Activated T-cell treated with anti-CD3 and anti-CD28 coated beads, Interleukin-2, amount 50 U/mL, for 72 hours (primary cell): ENCODE measurements at regions not wholly inside any gene's neighbourhood (a gene's known extent, or its start where the extent isn't known, plus 50 kb on each side); places are given as distances from the start of the nearest gene placed in this dataset.
A peak's percentile ranks its signal among the peaks of the same experiment; 100 is the strongest.

Source experiments
- ATAC-seq, 2 donors: fragments of 150-1000 bp; cut with Tn5 transposase; replicated peaks in 1 of 2; 2 replicates each; pipeline ENCODE4 v1.10.0; 2021; ENCODE audit warnings: moderate library complexity in 2 of 2, mild to moderate bottlenecking in 1 of 2
- DNase-seq, 2 donors: peaks; one replicate each; pipeline ENCODE4 v3.0.0; 2021 to 2022; ENCODE audit warnings: mixed read lengths in 1 of 2
- H3K27ac Mint-ChIP-seq: one replicate; pipeline ENCODE4 v1.8.0; 2022; ENCODE audit warnings: mild to moderate bottlenecking, moderate library complexity, mixed read lengths
- H3K27me3 Mint-ChIP-seq: one replicate; pipeline ENCODE4 v1.8.0; 2022; ENCODE audit warnings: low read depth, mixed read lengths
- H3K36me3 Mint-ChIP-seq, 2 donors: one replicate each; pipeline ENCODE4 v1.8.0; 2022; ENCODE audit warnings: mixed read lengths in 2 of 2, mild to moderate bottlenecking in 1 of 2; ENCODE audit not compliant: insufficient read depth in 2 of 2
- H3K4me1 Mint-ChIP-seq: one replicate; pipeline ENCODE4 v1.8.0; 2022; ENCODE audit warnings: low read depth, mixed read lengths
- H3K4me3 Mint-ChIP-seq, 2 donors: one replicate each; pipeline ENCODE4 v1.8.0; 2022; ENCODE audit warnings: mild to moderate bottlenecking in 2 of 2, mixed read lengths in 2 of 2, moderate library complexity in 2 of 2
- H3K9me3 Mint-ChIP-seq, 2 donors: one replicate each; pipeline ENCODE4 v1.8.0; 2022; ENCODE audit warnings: mixed read lengths in 2 of 2

DNA sequence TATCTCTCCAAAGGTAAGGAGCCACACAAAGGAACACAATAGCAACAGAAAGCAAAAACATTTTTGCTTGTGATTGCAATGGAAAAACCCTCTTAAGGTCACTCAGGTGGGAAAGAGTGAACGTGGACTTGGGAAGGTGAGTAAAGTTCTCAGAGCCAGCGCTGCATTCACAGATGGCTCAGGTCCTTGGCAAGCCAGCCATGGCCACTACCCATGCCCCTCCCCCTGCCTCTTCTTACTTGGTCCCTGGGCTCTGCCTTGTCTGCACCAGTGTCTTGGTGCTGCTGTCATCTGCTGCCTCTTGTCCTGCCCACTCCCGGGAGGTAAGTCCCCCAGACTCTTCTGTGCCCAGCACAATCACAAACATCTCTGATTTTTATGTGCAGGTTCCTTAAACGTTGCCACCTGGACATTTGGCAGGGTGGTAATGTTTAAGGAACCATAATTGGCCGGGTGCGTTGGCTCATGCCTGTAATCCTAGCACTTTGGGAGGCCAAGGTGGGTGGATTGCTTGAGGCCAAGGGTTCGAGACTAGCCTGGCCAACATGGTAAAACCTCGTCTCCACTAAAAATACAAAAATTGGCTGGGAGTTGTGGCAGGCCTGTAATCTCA is 74.6 kb downstream of the FEM1C start:
- H3K4me3 Mint-ChIP-seq = no peak overlapping the region
- no peaks in the 10 kb centered on the region for H3K9me3 Mint-ChIP-seq
- ATAC-seq (no peak), DNase-seq (no peak)
- H3K36me3 Mint-ChIP-seq = no peaks in the 10 kb centered on the region
- H3K27ac Mint-ChIP-seq = no peak overlapping the region
- no peaks in the 10 kb centered on the region for H3K4me1 Mint-ChIP-seq
- H3K27me3 Mint-ChIP-seq = peaks cover 57% of the 10 kb centered on the region

GRCh38 chr5:115467628-115468027 is 76.9 kb downstream of the FEM1C start:
- no peak for ATAC-seq
- peaks cover 5% of the 10 kb centered on the region for H3K4me1 Mint-ChIP-seq
- no peaks in the 10 kb centered on the region for H3K9me3 Mint-ChIP-seq
- H3K27me3 Mint-ChIP-seq = peaks cover 59% of the 10 kb centered on the region
- DNase-seq = no peak
- no peak overlapping the region for H3K4me3 Mint-ChIP-seq
- H3K27ac Mint-ChIP-seq = no peak overlapping the region
- H3K36me3 Mint-ChIP-seq = no peaks in the 10 kb centered on the region

GRCh38 chr5:115465431-115465830 is 79.1 kb downstream of the FEM1C start:
- Mint-ChIP-seq H3K27me3 (peaks cover 64% of the 10 kb centered on the region), H3K4me3 (no peak overlapping the region), H3K4me1 (peaks cover 5% of the 10 kb centered on the region), H3K9me3 (no peaks in the 10 kb centered on the region), H3K36me3 (no peaks in the 10 kb centered on the region), H3K27ac (no peak overlapping the region)
- ATAC-seq (no peak), DNase-seq (no peak)

- H3K27me3 Mint-ChIP-seq = peaks cover 53% of the 10 kb centered on the region
Observed at GRCh38 chr5:115463983-115464382, 80.6 kb downstream of the FEM1C start.

GRCh38 chr5:115461506-115462290 is 82.9 kb downstream of the FEM1C start:
- Mint-ChIP-seq H3K27me3 (peaks cover 40% of the 10 kb centered on the region), H3K27ac (peak overlapping the region; percentile 64), H3K4me3 (peak overlapping the region in 1 of 2 donors; percentile 45), H3K36me3 (no peaks in the 10 kb centered on the region), H3K4me1 (peaks cover 5% of the 10 kb centered on the region), H3K9me3 (no peaks in the 10 kb centered on the region)
- ATAC-seq (peak; percentile 92 to 93), DNase-seq (peak; percentile 53 to 58)

More at GRCh38 chr5:115463983-115464382, 80.6 kb downstream of the FEM1C start:
- ATAC-seq (no peak), DNase-seq (no peak)
- H3K27ac Mint-ChIP-seq = no peak overlapping the region
- no peak overlapping the region for H3K4me3 Mint-ChIP-seq
- H3K9me3 Mint-ChIP-seq = no peaks in the 10 kb centered on the region
- no peaks in the 10 kb centered on the region for H3K36me3 Mint-ChIP-seq
- peaks cover 5% of the 10 kb centered on the region for H3K4me1 Mint-ChIP-seq

DNA sequence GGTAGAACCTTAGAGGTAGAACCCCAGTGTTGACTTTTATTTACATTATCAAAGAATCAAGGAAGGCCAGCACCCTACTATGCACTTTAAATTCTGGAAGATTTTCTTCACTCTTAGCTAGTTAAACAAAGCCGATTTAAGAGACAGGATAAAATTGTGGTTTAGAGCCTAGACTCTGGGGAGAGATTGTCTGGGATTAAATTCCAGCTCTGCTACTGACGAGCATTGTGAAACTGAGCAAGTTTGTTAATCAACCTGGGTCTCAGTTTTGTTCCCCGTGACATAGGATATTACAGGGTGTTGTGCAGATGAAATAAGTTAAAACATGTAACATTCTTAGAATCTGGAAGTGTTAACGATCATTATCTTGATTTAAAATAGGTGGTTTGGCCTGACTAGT is 83.5 kb downstream of the FEM1C start:
- peak in 1 of 2 donors; percentile 5 for ATAC-seq
- no peaks in the 10 kb centered on the region for H3K9me3 Mint-ChIP-seq
- peaks cover 39% of the 10 kb centered on the region for H3K27me3 Mint-ChIP-seq
- DNase-seq = no peak
- H3K36me3 Mint-ChIP-seq = no peaks in the 10 kb centered on the region
- H3K4me3 Mint-ChIP-seq = peak overlapping the region in 1 of 2 donors; percentile 45
- H3K27ac Mint-ChIP-seq = peak overlapping the region; percentile 64
- peaks cover 5% of the 10 kb centered on the region for H3K4me1 Mint-ChIP-seq

DNA sequence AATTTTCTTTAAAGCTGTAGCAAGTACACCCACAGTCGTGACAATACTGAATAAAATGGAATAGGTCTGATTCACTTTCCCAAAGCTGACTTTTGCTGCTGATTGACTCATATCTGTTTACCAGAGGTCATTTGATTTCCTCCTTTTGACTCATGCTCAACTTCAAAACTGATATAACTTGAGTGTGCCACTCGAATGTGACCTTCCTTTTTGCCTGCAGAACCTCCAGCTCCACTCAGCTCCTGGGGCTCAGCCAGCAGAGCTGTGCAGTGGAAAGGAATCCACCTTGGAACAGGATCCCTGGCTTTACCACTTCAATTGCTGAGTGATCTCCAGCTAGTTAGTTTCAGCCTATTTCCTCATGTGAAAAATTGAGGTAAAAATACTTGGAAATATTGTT is 84.1 kb downstream of the FEM1C start:
- Mint-ChIP-seq H3K27ac (no peak overlapping the region), H3K4me3 (no peak overlapping the region), H3K36me3 (no peaks in the 10 kb centered on the region), H3K4me1 (peaks cover 5% of the 10 kb centered on the region), H3K27me3 (peaks cover 36% of the 10 kb centered on the region), H3K9me3 (no peaks in the 10 kb centered on the region)
- ATAC-seq (peak; percentile 72 to 75), DNase-seq (peak; percentile 33 to 50)

DNA sequence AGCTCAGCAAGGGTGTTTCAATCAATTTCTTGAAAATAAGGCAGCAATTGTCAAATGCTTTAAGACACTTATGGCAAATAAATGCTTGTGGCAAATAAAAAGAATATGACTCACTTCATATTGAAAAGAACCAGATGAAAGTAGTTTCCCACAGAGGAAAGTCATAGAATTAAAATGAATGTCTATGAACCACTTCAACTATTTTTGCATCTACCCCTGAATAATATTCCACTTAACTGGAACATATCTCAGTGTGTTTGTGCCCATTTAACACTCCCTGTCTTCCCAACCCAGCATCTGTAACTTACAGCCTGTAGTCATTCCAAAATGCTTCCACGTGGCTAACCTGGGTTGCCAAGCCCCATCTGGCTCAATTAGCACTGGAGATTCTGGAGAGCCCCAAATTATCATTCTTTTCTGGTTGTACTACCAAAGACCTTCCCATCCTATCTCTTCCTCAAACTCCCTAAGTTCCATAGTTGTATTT is 84.7 kb downstream of the FEM1C start:
- no peak for ATAC-seq
- DNase-seq = no peak
- H3K4me3 Mint-ChIP-seq = no peak overlapping the region
- no peak overlapping the region for H3K27ac Mint-ChIP-seq
- peaks cover 36% of the 10 kb centered on the region for H3K27me3 Mint-ChIP-seq
- H3K4me1 Mint-ChIP-seq = peaks cover 5% of the 10 kb centered on the region
- no peaks in the 10 kb centered on the region for H3K9me3 Mint-ChIP-seq
- no peaks in the 10 kb centered on the region for H3K36me3 Mint-ChIP-seq

- no peaks in the 10 kb centered on the region for H3K9me3 Mint-ChIP-seq
- H3K36me3 Mint-ChIP-seq = no peaks in the 10 kb centered on the region
- no peak for DNase-seq
- no peak for ATAC-seq
- H3K4me3 Mint-ChIP-seq = no peak overlapping the region
- H3K27me3 Mint-ChIP-seq = peaks cover 28% of the 10 kb centered on the region
- H3K27ac Mint-ChIP-seq = no peak overlapping the region
- no peaks in the 10 kb centered on the region for H3K4me1 Mint-ChIP-seq
Observed at GRCh38 chr5:115458416-115458815, 86.2 kb downstream of the FEM1C start.

DNA sequence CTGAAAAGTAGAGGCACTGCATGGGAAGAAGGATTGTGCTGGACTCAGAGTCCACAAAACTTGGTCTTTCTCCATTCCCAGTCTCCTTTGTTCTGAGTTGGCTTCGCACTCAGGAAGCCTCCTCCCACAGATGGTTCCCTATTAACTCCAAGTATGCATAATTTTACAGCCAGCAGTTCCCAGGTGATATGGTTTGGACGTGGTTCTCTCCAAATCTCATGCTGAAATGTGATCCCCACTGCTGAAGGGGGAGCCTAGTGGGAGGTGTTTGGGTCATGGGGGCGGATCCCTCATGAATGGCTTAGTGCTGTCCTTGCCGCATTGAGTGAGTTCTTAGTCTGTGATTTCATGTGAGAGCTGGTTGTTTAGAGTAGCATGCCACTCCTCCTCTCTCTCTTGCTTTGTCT is 86.6 kb downstream of the FEM1C start:
- ATAC-seq (no peak), DNase-seq (no peak)
- Mint-ChIP-seq H3K9me3 (no peaks in the 10 kb centered on the region), H3K27ac (no peak overlapping the region), H3K4me1 (no peaks in the 10 kb centered on the region), H3K27me3 (peaks cover 28% of the 10 kb centered on the region), H3K36me3 (no peaks in the 10 kb centered on the region), H3K4me3 (no peak overlapping the region)

DNA sequence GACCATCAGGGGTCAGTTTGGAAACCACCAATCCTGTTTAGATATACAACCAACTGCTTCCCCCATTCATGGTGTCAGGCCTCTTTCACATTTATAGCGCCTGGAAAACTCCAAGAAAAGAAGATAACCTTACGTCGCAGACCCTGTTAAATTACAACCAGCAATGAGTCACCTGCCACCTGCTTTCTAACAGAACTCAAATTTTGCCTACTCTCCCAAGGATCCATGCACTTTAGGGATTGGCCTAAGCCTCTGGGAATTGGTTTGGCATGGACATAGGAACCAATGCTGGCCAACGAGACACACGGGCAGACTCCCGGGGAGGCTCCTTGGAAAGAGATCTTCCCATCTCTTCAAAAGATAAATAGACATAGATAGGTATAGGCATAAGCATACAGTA is 87.0 kb downstream of the FEM1C start:
- Mint-ChIP-seq H3K4me3 (no peak overlapping the region), H3K4me1 (no peaks in the 10 kb centered on the region), H3K36me3 (no peaks in the 10 kb centered on the region), H3K9me3 (no peaks in the 10 kb centered on the region), H3K27ac (no peak overlapping the region), H3K27me3 (peaks cover 25% of the 10 kb centered on the region)
- no peak for ATAC-seq
- no peak for DNase-seq

DNA sequence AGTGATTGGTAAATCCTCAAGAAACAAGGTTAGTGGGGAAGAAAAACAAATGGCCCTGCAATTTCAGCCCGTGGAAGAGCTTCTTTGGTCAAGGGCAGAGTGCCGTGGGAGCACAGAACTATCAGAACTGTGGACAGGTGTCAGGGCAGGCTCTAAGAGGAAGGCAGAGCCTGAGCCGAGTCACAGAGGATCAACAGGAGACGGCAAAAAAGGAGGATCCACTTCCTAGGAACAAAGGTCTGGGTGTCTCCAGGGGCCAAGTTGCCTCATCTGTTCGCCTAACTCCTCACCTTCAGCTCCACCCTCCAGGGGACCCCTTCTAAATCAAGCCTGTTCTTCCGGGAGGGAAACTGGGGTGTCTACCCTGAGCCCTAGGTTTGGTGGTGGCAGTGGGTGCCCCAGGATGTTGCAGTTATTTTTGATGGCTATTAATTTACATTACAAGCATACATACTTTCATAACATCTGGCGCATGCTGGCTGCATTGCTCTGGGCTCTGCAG is 88.0 kb downstream of the FEM1C start:
- Mint-ChIP-seq H3K9me3 (no peaks in the 10 kb centered on the region), H3K27ac (no peak overlapping the region), H3K36me3 (no peaks in the 10 kb centered on the region), H3K4me3 (no peak overlapping the region), H3K4me1 (no peaks in the 10 kb centered on the region), H3K27me3 (peaks cover 16% of the 10 kb centered on the region)
- ATAC-seq (no peak), DNase-seq (no peak)

DNA sequence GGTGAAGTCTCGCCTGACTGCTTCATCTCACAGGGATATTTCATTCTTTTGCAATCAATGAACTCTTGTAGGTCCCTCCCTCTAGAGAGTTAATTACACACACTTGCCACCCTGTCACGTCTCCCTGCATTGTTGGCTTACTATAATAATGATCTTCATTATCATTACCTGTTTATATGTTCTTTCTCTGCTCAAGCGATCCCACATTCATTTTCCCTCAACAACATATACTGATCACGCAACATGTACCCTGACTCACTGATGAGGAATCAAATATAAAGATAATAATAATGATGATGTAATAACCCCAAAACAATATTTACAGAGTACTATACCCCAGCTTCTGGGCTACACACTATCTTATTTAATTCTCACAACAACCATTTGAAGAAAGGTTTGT is 88.5 kb downstream of the FEM1C start:
- DNase-seq (no peak), ATAC-seq (no peak)
- Mint-ChIP-seq H3K36me3 (no peaks in the 10 kb centered on the region), H3K27ac (no peak overlapping the region), H3K4me1 (no peaks in the 10 kb centered on the region), H3K9me3 (no peaks in the 10 kb centered on the region), H3K27me3 (peaks cover 15% of the 10 kb centered on the region), H3K4me3 (no peak overlapping the region)
